MM.1S (cell line): ENCODE measurements at regions not wholly inside any gene's neighbourhood (a gene's known extent, or its start where the extent isn't known, plus 50 kb on each side); places are given as distances from the start of the nearest gene placed in this dataset.

Source experiments
- EZH2phosphoT487 ChIP-seq: fragments of 300-600 bp; sonication (generic); IDR thresholded peaks from 2 replicates; pipeline ENCODE4 v1.6.1; 2018; ENCODE audit warnings: antibody characterized with exemption, low read length
- TF ChIP-seq, protein P1 (sequence below): fragments of 300-600 bp; sonication (generic); IDR thresholded peaks from 2 replicates; pipeline ENCODE4 v1.5.1; 2016; ENCODE audit warnings: antibody characterized with exemption, low read length, mixed read lengths

GRCh38 chr18:27724362-27724761 is 452.6 kb downstream of the CDH2 start:
- TF ChIP-seq, protein P1, sequence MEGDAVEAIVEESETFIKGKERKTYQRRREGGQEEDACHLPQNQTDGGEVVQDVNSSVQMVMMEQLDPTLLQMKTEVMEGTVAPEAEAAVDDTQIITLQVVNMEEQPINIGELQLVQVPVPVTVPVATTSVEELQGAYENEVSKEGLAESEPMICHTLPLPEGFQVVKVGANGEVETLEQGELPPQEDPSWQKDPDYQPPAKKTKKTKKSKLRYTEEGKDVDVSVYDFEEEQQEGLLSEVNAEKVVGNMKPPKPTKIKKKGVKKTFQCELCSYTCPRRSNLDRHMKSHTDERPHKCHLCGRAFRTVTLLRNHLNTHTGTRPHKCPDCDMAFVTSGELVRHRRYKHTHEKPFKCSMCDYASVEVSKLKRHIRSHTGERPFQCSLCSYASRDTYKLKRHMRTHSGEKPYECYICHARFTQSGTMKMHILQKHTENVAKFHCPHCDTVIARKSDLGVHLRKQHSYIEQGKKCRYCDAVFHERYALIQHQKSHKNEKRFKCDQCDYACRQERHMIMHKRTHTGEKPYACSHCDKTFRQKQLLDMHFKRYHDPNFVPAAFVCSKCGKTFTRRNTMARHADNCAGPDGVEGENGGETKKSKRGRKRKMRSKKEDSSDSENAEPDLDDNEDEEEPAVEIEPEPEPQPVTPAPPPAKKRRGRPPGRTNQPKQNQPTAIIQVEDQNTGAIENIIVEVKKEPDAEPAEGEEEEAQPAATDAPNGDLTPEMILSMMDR = no peak
- TF ChIP-seq EZH2phosphoT487 = no peak
